SJSA1 (cell line): ENCODE measurements at regions not wholly inside any gene's neighbourhood (a gene's known extent, or its start where the extent isn't known, plus 50 kb on each side); places are given as distances from the start of the nearest gene placed in this dataset.

Experiments used
- DNase-seq, 2 experiments: peaks; one replicate each; pipeline ENCODE4 v3.0.0-alpha.2; 2015 to 2020; ENCODE audit warnings: low spot score in 2 of 2, low read depth in 1 of 2
- H3K27ac ChIP-seq: fragments of 250-450 bp; sonication (Bioruptor Pico); 2 replicates; pipeline ENCODE4 v1.5.1; 2020; ENCODE audit warnings: mild to moderate bottlenecking, moderate library complexity
- H3K27me3 ChIP-seq: fragments of 250-450 bp; sonication (Bioruptor Pico); replicated peaks from 2 replicates; pipeline ENCODE4 v1.5.1; 2020; ENCODE audit warnings: mild to moderate bottlenecking, moderate library complexity
- H3K36me3 ChIP-seq: fragments of 250-450 bp; sonication (Bioruptor Pico); 2 replicates; pipeline ENCODE4 v1.5.1; 2020; ENCODE audit warnings: mild to moderate bottlenecking
- H3K4me1 ChIP-seq: fragments of 250-450 bp; sonication (Bioruptor Pico); replicated peaks from 2 replicates; pipeline ENCODE4 v1.6.1; 2021; ENCODE audit warnings: mild to moderate bottlenecking
- H3K4me3 ChIP-seq: fragments of 250-450 bp; sonication (Bioruptor Pico); 2 replicates; pipeline ENCODE4 v1.5.1; 2020; ENCODE audit warnings: mild to moderate bottlenecking
- H3K9me3 ChIP-seq: fragments of 250-450 bp; sonication (Bioruptor Pico); replicated peaks from 2 replicates; pipeline ENCODE4 v1.5.1; 2020; ENCODE audit warnings: mild to moderate bottlenecking

- no peak for DNase-seq
- H3K4me1 ChIP-seq, result no peaks in the 10 kb centered on the region; the same call in 1 of the 2 replicates
- no peaks in the 10 kb centered on the region for H3K9me3 ChIP-seq
- H3K27me3 ChIP-seq, result no peaks in the 10 kb centered on the region
- no peak overlapping the region for H3K4me3 ChIP-seq
- H3K27ac ChIP-seq, result no peak overlapping the region
- no peaks in the 10 kb centered on the region for H3K36me3 ChIP-seq
Observed at GRCh38 chr22:27637604-27638003, 164.0 kb downstream of the MN1 start.

GRCh38 chr22:27638329-27639233 lies 163.0 kb downstream of the MN1 start:
- Histone ChIP-seq H3K4me1 (no peaks in the 10 kb centered on the region; the same call in 1 of the 2 replicates), H3K36me3 (no peaks in the 10 kb centered on the region), H3K27me3 (no peaks in the 10 kb centered on the region), H3K9me3 (no peaks in the 10 kb centered on the region), H3K27ac (no peak overlapping the region), H3K4me3 (no peak overlapping the region)
- no peak for DNase-seq

GRCh38 chr22:27639248-27640086 lies 162.1 kb downstream of the MN1 start:
- Histone ChIP-seq H3K9me3 (no peaks in the 10 kb centered on the region), H3K36me3 (no peaks in the 10 kb centered on the region), H3K4me1 (no peaks in the 10 kb centered on the region; the same call in 1 of the 2 replicates), H3K4me3 (no peak overlapping the region), H3K27me3 (no peaks in the 10 kb centered on the region), H3K27ac (no peak overlapping the region)
- no peak for DNase-seq

- H3K27ac ChIP-seq, result no peak overlapping the region
- no peak for DNase-seq
- H3K36me3 ChIP-seq, result no peaks in the 10 kb centered on the region
- no peaks in the 10 kb centered on the region for H3K27me3 ChIP-seq
- H3K4me1 ChIP-seq, result no peaks in the 10 kb centered on the region; the same call in none of the 2 replicates
- no peaks in the 10 kb centered on the region for H3K9me3 ChIP-seq
- H3K4me3 ChIP-seq, result no peak overlapping the region
Observed at GRCh38 chr22:27641049-27641795, 160.3 kb downstream of the MN1 start.

GRCh38 chr22:27642104-27642800 lies 159.3 kb downstream of the MN1 start:
- DNase-seq, result no peak
- Histone ChIP-seq H3K9me3 (no peaks in the 10 kb centered on the region), H3K27me3 (no peaks in the 10 kb centered on the region), H3K36me3 (no peaks in the 10 kb centered on the region), H3K27ac (no peak overlapping the region), H3K4me3 (no peak overlapping the region), H3K4me1 (no peaks in the 10 kb centered on the region; the same call in none of the 2 replicates)

- no peaks in the 10 kb centered on the region for H3K9me3 ChIP-seq
- H3K27ac ChIP-seq, result no peak overlapping the region
- no peaks in the 10 kb centered on the region for H3K27me3 ChIP-seq
- H3K36me3 ChIP-seq, result no peaks in the 10 kb centered on the region
- no peaks in the 10 kb centered on the region; the same call in none of the 2 replicates for H3K4me1 ChIP-seq
- no peak overlapping the region for H3K4me3 ChIP-seq
- no peak for DNase-seq
Observed at GRCh38 chr22:27643907-27644306, 157.6 kb downstream of the MN1 start.

GRCh38 chr22:27644566-27644965 lies 157.0 kb downstream of the MN1 start:
- no peaks in the 10 kb centered on the region for H3K9me3 ChIP-seq
- H3K36me3 ChIP-seq, result no peaks in the 10 kb centered on the region
- H3K27ac ChIP-seq, result no peak overlapping the region
- no peak overlapping the region for H3K4me3 ChIP-seq
- no peaks in the 10 kb centered on the region; the same call in none of the 2 replicates for H3K4me1 ChIP-seq
- no peaks in the 10 kb centered on the region for H3K27me3 ChIP-seq
- no peak for DNase-seq

- H3K27me3 ChIP-seq, result no peaks in the 10 kb centered on the region
- DNase-seq, result no peak
- H3K9me3 ChIP-seq, result no peaks in the 10 kb centered on the region
- H3K36me3 ChIP-seq, result no peaks in the 10 kb centered on the region
- no peak overlapping the region for H3K4me3 ChIP-seq
- no peak overlapping the region for H3K27ac ChIP-seq
- no peaks in the 10 kb centered on the region; the same call in 1 of the 2 replicates for H3K4me1 ChIP-seq
Observed at GRCh38 chr22:27647540-27647939, 154.0 kb downstream of the MN1 start.

GRCh38 chr22:27648074-27648473 lies 153.5 kb downstream of the MN1 start:
- Histone ChIP-seq H3K4me1 (no peaks in the 10 kb centered on the region; the same call in 1 of the 2 replicates), H3K27ac (no peak overlapping the region), H3K27me3 (no peaks in the 10 kb centered on the region), H3K4me3 (no peak overlapping the region), H3K36me3 (no peaks in the 10 kb centered on the region), H3K9me3 (no peaks in the 10 kb centered on the region)
- DNase-seq, result no peak

GRCh38 chr22:27648853-27649252 lies 152.7 kb downstream of the MN1 start:
- no peaks in the 10 kb centered on the region for H3K36me3 ChIP-seq
- H3K4me3 ChIP-seq, result no peak overlapping the region
- no peaks in the 10 kb centered on the region for H3K9me3 ChIP-seq
- no peak overlapping the region for H3K27ac ChIP-seq
- no peaks in the 10 kb centered on the region; the same call in 1 of the 2 replicates for H3K4me1 ChIP-seq
- DNase-seq, result no peak
- H3K27me3 ChIP-seq, result no peaks in the 10 kb centered on the region

- Histone ChIP-seq H3K4me3 (no peak overlapping the region), H3K27ac (no peak overlapping the region), H3K4me1 (no peaks in the 10 kb centered on the region), H3K36me3 (no peaks in the 10 kb centered on the region), H3K9me3 (no peaks in the 10 kb centered on the region), H3K27me3 (no peaks in the 10 kb centered on the region; the same call in 1 of the 2 replicates)
- no peak for DNase-seq
Observed at GRCh38 chr22:27650572-27650971, 151.0 kb downstream of the MN1 start.

GRCh38 chr22:27650985-27651384 lies 150.6 kb downstream of the MN1 start:
- Histone ChIP-seq H3K27me3 (no peaks in the 10 kb centered on the region; the same call in 1 of the 2 replicates), H3K27ac (no peak overlapping the region), H3K4me1 (no peaks in the 10 kb centered on the region), H3K36me3 (no peaks in the 10 kb centered on the region), H3K9me3 (no peaks in the 10 kb centered on the region; the same call in 1 of the 2 replicates), H3K4me3 (no peak overlapping the region)
- DNase-seq, result no peak

- Histone ChIP-seq H3K27me3 (no peaks in the 10 kb centered on the region; the same call in 1 of the 2 replicates), H3K4me3 (no peak overlapping the region), H3K36me3 (no peaks in the 10 kb centered on the region), H3K9me3 (no peaks in the 10 kb centered on the region; the same call in 1 of the 2 replicates), H3K27ac (no peak overlapping the region), H3K4me1 (no peaks in the 10 kb centered on the region)
- DNase-seq, result no peak
Observed at GRCh38 chr22:27651486-27651885, 150.1 kb downstream of the MN1 start.
